ENCODE measurements at regions not wholly inside any gene's neighbourhood (a gene's known extent, or its start where the extent isn't known, plus 50 kb on each side); places are given as distances from the start of the nearest gene placed in this dataset.

DNA sequence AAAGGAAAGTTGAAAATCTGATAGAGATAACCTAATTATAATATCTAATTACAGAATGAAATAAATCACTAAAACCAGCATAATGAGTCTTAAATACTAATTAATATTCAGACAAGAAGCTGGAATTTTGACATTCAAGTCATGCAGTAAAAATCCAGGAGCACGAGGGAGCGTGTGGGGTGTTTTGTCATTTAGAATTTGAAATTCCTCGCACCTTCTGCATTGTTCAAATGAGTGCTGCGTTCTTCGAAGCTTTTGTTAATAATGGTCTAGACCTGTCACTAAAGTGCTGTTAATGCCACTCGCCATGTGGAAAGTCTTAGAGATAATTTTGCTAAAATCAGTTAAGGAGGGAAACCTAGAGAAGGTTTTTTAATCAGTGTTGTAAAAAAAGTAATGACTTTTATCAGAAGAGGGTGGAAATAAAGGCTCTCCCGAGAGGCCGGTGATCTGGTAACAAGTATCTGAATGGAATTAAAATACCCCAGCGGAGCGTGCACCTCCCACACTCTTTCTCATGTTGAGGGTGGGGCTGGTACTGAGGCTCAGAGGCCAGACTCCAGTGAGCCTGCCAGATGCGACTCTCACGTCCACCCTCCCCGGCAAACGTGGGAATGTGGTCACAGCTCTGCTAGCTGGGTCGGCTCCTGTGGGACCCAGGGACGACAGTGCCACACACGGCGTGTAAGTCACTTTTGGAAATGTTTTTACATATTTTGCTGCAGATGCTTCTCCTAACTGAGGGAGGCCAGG, 69.4 kb upstream of the MYT1L start:
- FAIRE-seq (no peak), DNase-seq (ENCODE audit: extremely low read depth in 1 of 4, low spot score in 3 of 4) (no peak), ATAC-seq (no peak)
- in situ Hi-C loops (cut with MboI) = no loop called here
- no peak overlapping the region for H2AFZ ChIP-seq (ENCODE audit: low read depth, low read length)
- H3K79me2 ChIP-seq (ENCODE audit: control insufficient read depth, insufficient read depth, low read length) = no peaks in the 10 kb centered on the region
- ChIA-PET CTCF (ENCODE audit: low intra/inter-chr PET ratio) (no interaction called here), POLR2A (no interaction called here)
- no peak overlapping the region for H3K4me3 ChIP-seq
- no peaks in the 10 kb centered on the region for H3K9me1 ChIP-seq (ENCODE audit: control insufficient read depth, insufficient read depth, low read length)
- TF ChIP-seq, protein P1, sequence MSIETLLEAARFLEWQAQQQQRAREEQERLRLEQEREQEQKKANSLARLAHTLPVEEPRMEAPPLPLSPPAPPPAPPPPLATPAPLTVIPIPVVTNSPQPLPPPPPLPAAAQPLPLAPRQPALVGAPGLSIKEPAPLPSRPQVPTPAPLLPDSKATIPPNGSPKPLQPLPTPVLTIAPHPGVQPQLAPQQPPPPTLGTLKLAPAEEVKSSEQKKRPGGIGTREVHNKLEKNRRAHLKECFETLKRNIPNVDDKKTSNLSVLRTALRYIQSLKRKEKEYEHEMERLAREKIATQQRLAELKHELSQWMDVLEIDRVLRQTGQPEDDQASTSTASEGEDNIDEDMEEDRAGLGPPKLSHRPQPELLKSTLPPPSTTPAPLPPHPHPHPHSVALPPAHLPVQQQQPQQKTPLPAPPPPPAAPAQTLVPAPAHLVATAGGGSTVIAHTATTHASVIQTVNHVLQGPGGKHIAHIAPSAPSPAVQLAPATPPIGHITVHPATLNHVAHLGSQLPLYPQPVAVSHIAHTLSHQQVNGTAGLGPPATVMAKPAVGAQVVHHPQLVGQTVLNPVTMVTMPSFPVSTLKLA (conservative IDR thresholded peaks at IDR 0.05) = no peak
- TF ChIP-seq TGIF2 (CRISPR knock-in tag; IDR thresholded peaks at IDR 0.05) = no peak
- intact Hi-C loops (cut with micrococcal nuclease) = no loop called here
- no peaks in the 10 kb centered on the region for H3K27me3 ChIP-seq (ENCODE audit: control insufficient read depth in 2 of 2, insufficient read depth in 2 of 2, low read length in 2 of 2)
- WGBS (ENCODE audit: insufficient coverage, low coverage, missing lambda C conversion rate) = under 1% methylated on average over 18 of the region's 18 CpGs
- H3K36me3 ChIP-seq (ENCODE audit: control insufficient read depth, insufficient read depth, low read length) = no peaks in the 10 kb centered on the region
- H4K20me1 ChIP-seq (replicated peaks; ENCODE audit: control insufficient read depth, insufficient read depth, low read length) = no peaks in the 10 kb centered on the region
- no peak overlapping the region for H3K27ac ChIP-seq (ENCODE audit: extremely low read depth, low read depth, low read length)
- H3K4me2 ChIP-seq (ENCODE audit: insufficient read depth, low read length) = no peak overlapping the region
- H3K9me3 ChIP-seq (replicated peaks; ENCODE audit: control insufficient read depth, insufficient read depth, low read depth, low read length) = no peaks in the 10 kb centered on the region; the same call in 1 of the 2 replicates
- BruUV-seq (replicated peaks) = no TSS peak
- H3K4me1 ChIP-seq (replicated peaks in 1 of 2; ENCODE audit: control insufficient read depth in 2 of 2, insufficient read depth in 2 of 2, low read length in 2 of 2) = no peaks in the 10 kb centered on the region
- no peak overlapping the region for H3K9ac ChIP-seq (ENCODE audit: insufficient read depth in 1 of 2, low read depth in 2 of 2, low read length in 2 of 2)

DNA sequence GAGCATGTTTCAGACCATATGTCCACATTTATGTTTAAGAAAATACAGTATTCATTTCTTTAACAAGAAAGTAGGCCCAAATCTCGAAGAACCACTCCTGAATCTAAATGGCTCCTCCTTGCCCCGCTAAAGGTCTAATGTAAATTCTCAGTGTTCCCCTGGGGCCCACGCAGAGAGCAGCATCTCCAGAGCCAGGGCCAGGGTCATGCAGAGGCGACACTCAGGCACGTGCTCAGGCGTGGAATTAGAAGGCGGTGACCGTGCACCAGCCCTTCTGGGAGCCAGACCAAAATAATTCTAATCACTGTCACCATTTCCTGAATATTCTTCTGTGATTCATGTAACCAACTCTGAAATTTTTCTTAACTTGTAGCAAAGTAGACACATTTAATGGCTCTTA, 68.3 kb upstream of the MYT1L start:
- in situ Hi-C loops (cut with MboI) = no loop called here
- Histone ChIP-seq H3K9ac (ENCODE audit: insufficient read depth in 1 of 2, low read depth in 2 of 2, low read length in 2 of 2) (no peak overlapping the region), H3K36me3 (ENCODE audit: control insufficient read depth, insufficient read depth, low read length) (no peaks in the 10 kb centered on the region), H3K9me1 (ENCODE audit: control insufficient read depth, insufficient read depth, low read length) (no peaks in the 10 kb centered on the region), H3K27me3 (ENCODE audit: control insufficient read depth in 2 of 2, insufficient read depth in 2 of 2, low read length in 2 of 2) (no peaks in the 10 kb centered on the region), H4K20me1 (replicated peaks; ENCODE audit: control insufficient read depth, insufficient read depth, low read length) (no peaks in the 10 kb centered on the region), H3K4me2 (ENCODE audit: insufficient read depth, low read length) (no peak overlapping the region), H3K79me2 (ENCODE audit: control insufficient read depth, insufficient read depth, low read length) (no peaks in the 10 kb centered on the region), H3K9me3 (replicated peaks; ENCODE audit: control insufficient read depth, insufficient read depth, low read depth, low read length) (no peaks in the 10 kb centered on the region; the same call in 1 of the 2 replicates), H3K4me3 (no peak overlapping the region), H2AFZ (ENCODE audit: low read depth, low read length) (no peak overlapping the region), H3K27ac (ENCODE audit: extremely low read depth, low read depth, low read length) (no peak overlapping the region), H3K4me1 (replicated peaks in 1 of 2; ENCODE audit: control insufficient read depth in 2 of 2, insufficient read depth in 2 of 2, low read length in 2 of 2) (no peaks in the 10 kb centered on the region)
- no TSS peak for BruUV-seq (replicated peaks)
- ATAC-seq = no peak
- WGBS (ENCODE audit: insufficient coverage, low coverage, missing lambda C conversion rate) = 0% methylated on average over 8 of the region's 8 CpGs
- no peak for DNase-seq (ENCODE audit: extremely low read depth in 1 of 4, low spot score in 3 of 4)
- POLR2A ChIA-PET = no interaction called here
- no peak for FAIRE-seq
- intact Hi-C loops (cut with micrococcal nuclease) = no loop called here
- CTCF ChIA-PET (ENCODE audit: low intra/inter-chr PET ratio) = no interaction called here
- TF ChIP-seq TFAM (CRISPR knock-in tag; conservative IDR thresholded peaks at IDR 0.05) = no peak
- TF ChIP-seq ZNF263 (CRISPR knock-in tag; IDR thresholded peaks at IDR 0.05; ENCODE audit: borderline replicate concordance) = no peak
- TF ChIP-seq, protein P2, sequence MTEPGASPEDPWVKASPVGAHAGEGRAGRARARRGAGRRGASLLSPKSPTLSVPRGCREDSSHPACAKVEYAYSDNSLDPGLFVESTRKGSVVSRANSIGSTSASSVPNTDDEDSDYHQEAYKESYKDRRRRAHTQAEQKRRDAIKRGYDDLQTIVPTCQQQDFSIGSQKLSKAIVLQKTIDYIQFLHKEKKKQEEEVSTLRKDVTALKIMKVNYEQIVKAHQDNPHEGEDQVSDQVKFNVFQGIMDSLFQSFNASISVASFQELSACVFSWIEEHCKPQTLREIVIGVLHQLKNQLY (CRISPR knock-in tag; conservative IDR thresholded peaks at IDR 0.05) = no peak
- TF ChIP-seq ZNF274 (IDR thresholded peaks at IDR 0.05; ENCODE audit: borderline replicate concordance, low read depth, low read length) = no peak
- TF ChIP-seq CREM (IDR thresholded peaks at IDR 0.05; ENCODE audit: low read depth) = no peak
- TF ChIP-seq, protein P3, sequence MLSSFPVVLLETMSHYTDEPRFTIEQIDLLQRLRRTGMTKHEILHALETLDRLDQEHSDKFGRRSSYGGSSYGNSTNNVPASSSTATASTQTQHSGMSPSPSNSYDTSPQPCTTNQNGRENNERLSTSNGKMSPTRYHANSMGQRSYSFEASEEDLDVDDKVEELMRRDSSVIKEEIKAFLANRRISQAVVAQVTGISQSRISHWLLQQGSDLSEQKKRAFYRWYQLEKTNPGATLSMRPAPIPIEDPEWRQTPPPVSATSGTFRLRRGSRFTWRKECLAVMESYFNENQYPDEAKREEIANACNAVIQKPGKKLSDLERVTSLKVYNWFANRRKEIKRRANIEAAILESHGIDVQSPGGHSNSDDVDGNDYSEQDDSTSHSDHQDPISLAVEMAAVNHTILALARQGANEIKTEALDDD (IDR thresholded peaks at IDR 0.05) = no peak
- TF ChIP-seq BRD4 (IDR thresholded peaks at IDR 0.05) = no peak
- TF ChIP-seq ZFP30 (CRISPR knock-in tag; IDR thresholded peaks at IDR 0.05; ENCODE audit: borderline replicate concordance) = no peak

Data from K562 (cell line).